DOHH2 (cell line): ENCODE measurements at regions not wholly inside any gene's neighbourhood (a gene's known extent, or its start where the extent isn't known, plus 50 kb on each side); places are given as distances from the start of the nearest gene placed in this dataset.

Source experiments
- H3F3A ChIP-seq: fragments of 200-600 bp; sonication (generic), shearing (Covaris generic); 2 replicates; pipeline ENCODE4 v1.6.0; 2016; ENCODE audit warnings: antibody characterized with exemption, mild to moderate bottlenecking; ENCODE audit not compliant: control insufficient read depth, insufficient read depth
- H3K27ac ChIP-seq: fragments of 200-600 bp; sonication (generic); 2 replicates; pipeline ENCODE4 v1.5.1; 2014; ENCODE audit warnings: low read depth, mild to moderate bottlenecking, low read length, moderate library complexity
- H3K27me3 ChIP-seq: fragments of 200-600 bp; sonication (generic); 2 replicates; pipeline ENCODE4 v1.6.1; 2014; ENCODE audit warnings: mild to moderate bottlenecking, low read length, mixed read lengths; ENCODE audit not compliant: control insufficient read depth
- H3K36me3 ChIP-seq: fragments of 200-600 bp; sonication (generic); 2 replicates; pipeline ENCODE4 v1.6.1; 2014; ENCODE audit warnings: mild to moderate bottlenecking, low read length, moderate library complexity, mixed read lengths; ENCODE audit not compliant: control insufficient read depth
- H3K4me1 ChIP-seq: fragments of 200-600 bp; sonication (generic); 2 replicates; pipeline ENCODE4 v1.6.1; 2014; ENCODE audit warnings: mild to moderate bottlenecking, low read length, mixed read lengths; ENCODE audit not compliant: control insufficient read depth
- H3K4me2 ChIP-seq: fragments of 200-600 bp; sonication (generic); 2 replicates; pipeline ENCODE4 v1.6.0; 2014; ENCODE audit warnings: mild to moderate bottlenecking, low read length, moderate library complexity
- H3K4me3 ChIP-seq: fragments of 200-600 bp; sonication (generic); 2 replicates; pipeline ENCODE4 v1.5.1; 2014; ENCODE audit warnings: mild to moderate bottlenecking, low read length, mixed read lengths
- H3K79me2 ChIP-seq: fragments of 200-600 bp; sonication (generic); 2 replicates; pipeline ENCODE4 v1.6.1; 2014; ENCODE audit warnings: mild to moderate bottlenecking, low read length, mixed read lengths; ENCODE audit not compliant: control insufficient read depth
- H3K9me2 ChIP-seq: fragments of 200-600 bp; sonication (generic); replicated peaks from 2 replicates; pipeline ENCODE4 v1.6.1; 2014; ENCODE audit warnings: mild to moderate bottlenecking, low read length, mixed read lengths; ENCODE audit not compliant: control insufficient read depth
- H3K9me3 ChIP-seq: fragments of 200-600 bp; sonication (generic); 2 replicates; pipeline ENCODE4 v1.6.1; 2014; ENCODE audit warnings: antibody characterized with exemption, low read length, mixed read lengths; ENCODE audit not compliant: control insufficient read depth, insufficient read depth
- H4K20me1 ChIP-seq: fragments of 200-600 bp; sonication (generic); 2 replicates; pipeline ENCODE4 v1.6.0; 2014; ENCODE audit warnings: low read depth, mild to moderate bottlenecking, antibody characterized with exemption, low read length, moderate library complexity; ENCODE audit not compliant: control insufficient read depth, insufficient read depth
- EZH2phosphoT487 ChIP-seq: fragments of 200-600 bp; sonication (generic); IDR thresholded peaks from 2 replicates; pipeline ENCODE4 v1.6.1; 2017; ENCODE audit warnings: borderline replicate concordance, mild to moderate bottlenecking, antibody characterized with exemption, low read length, moderate library complexity, mixed read lengths
- TF ChIP-seq, protein P1 (sequence below): fragments of 200-600 bp; sonication (generic); IDR thresholded peaks from one replicate; pipeline ENCODE4 v1.5.1; 2014; ENCODE audit warnings: antibody characterized with exemption, mild to moderate bottlenecking, low read depth, low read length; ENCODE audit not compliant: poor library complexity, severe bottlenecking

DNA sequence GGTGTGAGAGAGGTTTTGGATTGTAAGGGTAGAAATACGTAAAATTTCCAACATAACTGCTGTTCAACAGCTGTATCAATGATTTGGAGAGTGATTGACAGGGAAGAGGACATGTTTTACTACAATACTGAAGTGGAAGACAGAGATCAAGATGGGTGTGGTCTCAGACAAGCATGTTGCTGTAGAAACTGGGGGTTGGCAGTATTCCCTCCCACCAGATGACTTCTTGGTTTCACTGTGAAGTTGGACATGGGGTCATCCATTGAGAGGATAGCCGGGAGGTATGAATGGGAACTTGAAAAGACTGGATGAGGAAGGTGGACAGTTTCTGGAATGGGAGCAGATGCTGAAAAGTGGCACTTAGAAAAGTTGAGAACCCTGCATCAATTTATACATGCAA lies 95.3 kb upstream of the HDAC9 start:
- Histone ChIP-seq H3K9me3 (no peaks in the 10 kb centered on the region), H3K9me2 (no peaks in the 10 kb centered on the region), H3K79me2 (no peaks in the 10 kb centered on the region), H3K27me3 (no peaks in the 10 kb centered on the region), H3K4me3 (no peak overlapping the region), H4K20me1 (no peaks in the 10 kb centered on the region), H3K27ac (no peak overlapping the region), H3K4me1 (0 out of 2 replicates have a peak, but pooled peaks cover 5% of the 10 kb centered on the region), H3K36me3 (no peaks in the 10 kb centered on the region), H3F3A (no peaks in the 10 kb centered on the region), H3K4me2 (no peak overlapping the region)
- TF ChIP-seq, protein P1, sequence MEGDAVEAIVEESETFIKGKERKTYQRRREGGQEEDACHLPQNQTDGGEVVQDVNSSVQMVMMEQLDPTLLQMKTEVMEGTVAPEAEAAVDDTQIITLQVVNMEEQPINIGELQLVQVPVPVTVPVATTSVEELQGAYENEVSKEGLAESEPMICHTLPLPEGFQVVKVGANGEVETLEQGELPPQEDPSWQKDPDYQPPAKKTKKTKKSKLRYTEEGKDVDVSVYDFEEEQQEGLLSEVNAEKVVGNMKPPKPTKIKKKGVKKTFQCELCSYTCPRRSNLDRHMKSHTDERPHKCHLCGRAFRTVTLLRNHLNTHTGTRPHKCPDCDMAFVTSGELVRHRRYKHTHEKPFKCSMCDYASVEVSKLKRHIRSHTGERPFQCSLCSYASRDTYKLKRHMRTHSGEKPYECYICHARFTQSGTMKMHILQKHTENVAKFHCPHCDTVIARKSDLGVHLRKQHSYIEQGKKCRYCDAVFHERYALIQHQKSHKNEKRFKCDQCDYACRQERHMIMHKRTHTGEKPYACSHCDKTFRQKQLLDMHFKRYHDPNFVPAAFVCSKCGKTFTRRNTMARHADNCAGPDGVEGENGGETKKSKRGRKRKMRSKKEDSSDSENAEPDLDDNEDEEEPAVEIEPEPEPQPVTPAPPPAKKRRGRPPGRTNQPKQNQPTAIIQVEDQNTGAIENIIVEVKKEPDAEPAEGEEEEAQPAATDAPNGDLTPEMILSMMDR: no peak
- no peak for TF ChIP-seq EZH2phosphoT487

DNA sequence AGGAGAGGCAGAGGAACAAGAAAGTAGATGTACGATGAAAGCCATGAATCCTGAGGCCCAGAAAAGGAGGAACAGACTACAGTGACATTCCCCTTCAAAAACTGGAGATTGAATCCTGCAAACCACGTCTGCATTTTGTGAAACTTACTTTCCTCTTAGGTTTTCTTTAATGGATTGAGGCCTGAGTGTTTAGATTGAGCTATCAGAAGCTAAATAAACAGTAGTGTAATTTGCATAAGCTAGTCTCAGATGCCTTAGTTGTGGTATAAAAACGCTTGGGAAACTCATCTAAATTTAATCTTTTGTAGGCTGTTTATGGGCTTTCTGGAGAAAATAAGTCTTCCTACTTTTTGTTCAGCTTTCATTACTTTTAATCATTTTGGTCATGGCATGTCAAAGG lies 94.8 kb upstream of the HDAC9 start:
- no peaks in the 10 kb centered on the region for H3K9me3 ChIP-seq
- H3K4me3 ChIP-seq: no peak overlapping the region
- no peaks in the 10 kb centered on the region for H3K79me2 ChIP-seq
- no peaks in the 10 kb centered on the region for H4K20me1 ChIP-seq
- H3K9me2 ChIP-seq: no peaks in the 10 kb centered on the region
- TF ChIP-seq EZH2phosphoT487: no peak
- TF ChIP-seq, protein P1: no peak
- no peaks in the 10 kb centered on the region for H3F3A ChIP-seq
- no peak overlapping the region for H3K27ac ChIP-seq
- no peak overlapping the region for H3K4me2 ChIP-seq
- H3K4me1 ChIP-seq: 0 out of 2 replicates have a peak, but pooled peaks cover 5% of the 10 kb centered on the region
- no peaks in the 10 kb centered on the region for H3K27me3 ChIP-seq
- no peaks in the 10 kb centered on the region for H3K36me3 ChIP-seq

DNA sequence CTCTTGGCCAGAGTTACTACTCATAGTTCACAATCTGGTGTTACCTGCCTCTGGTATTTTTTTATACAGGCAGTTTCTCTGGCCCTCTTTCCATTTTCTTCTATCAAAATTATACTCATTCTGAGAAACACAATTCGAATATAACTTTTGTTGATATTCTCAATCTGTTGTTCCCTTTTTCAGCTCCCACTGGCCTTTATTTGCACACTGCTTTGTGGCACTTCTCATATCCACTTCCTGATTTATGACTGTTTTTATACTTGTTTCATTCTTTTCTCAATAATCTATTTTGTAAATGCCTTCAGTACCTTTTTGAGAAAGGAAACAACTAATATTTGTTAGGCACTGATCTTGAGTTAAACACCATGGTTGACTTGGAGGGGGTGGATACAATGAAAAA lies 93.8 kb upstream of the HDAC9 start:
- H3K36me3 ChIP-seq: no peaks in the 10 kb centered on the region
- no peaks in the 10 kb centered on the region for H3K27me3 ChIP-seq
- H3K9me2 ChIP-seq: no peaks in the 10 kb centered on the region
- H4K20me1 ChIP-seq: no peaks in the 10 kb centered on the region
- no peaks in the 10 kb centered on the region for H3F3A ChIP-seq
- no peaks in the 10 kb centered on the region for H3K9me3 ChIP-seq
- H3K27ac ChIP-seq: no peak overlapping the region
- H3K4me3 ChIP-seq: no peak overlapping the region
- H3K4me2 ChIP-seq: no peak overlapping the region
- H3K4me1 ChIP-seq: 0 out of 2 replicates have a peak, but pooled peaks cover 5% of the 10 kb centered on the region
- no peak for TF ChIP-seq EZH2phosphoT487
- TF ChIP-seq, protein P1: no peak
- no peaks in the 10 kb centered on the region for H3K79me2 ChIP-seq
